ENCODE measurements at regions not wholly inside any gene's neighbourhood (a gene's known extent, or its start where the extent isn't known, plus 50 kb on each side); places are given as distances from the start of the nearest gene placed in this dataset.

DNA sequence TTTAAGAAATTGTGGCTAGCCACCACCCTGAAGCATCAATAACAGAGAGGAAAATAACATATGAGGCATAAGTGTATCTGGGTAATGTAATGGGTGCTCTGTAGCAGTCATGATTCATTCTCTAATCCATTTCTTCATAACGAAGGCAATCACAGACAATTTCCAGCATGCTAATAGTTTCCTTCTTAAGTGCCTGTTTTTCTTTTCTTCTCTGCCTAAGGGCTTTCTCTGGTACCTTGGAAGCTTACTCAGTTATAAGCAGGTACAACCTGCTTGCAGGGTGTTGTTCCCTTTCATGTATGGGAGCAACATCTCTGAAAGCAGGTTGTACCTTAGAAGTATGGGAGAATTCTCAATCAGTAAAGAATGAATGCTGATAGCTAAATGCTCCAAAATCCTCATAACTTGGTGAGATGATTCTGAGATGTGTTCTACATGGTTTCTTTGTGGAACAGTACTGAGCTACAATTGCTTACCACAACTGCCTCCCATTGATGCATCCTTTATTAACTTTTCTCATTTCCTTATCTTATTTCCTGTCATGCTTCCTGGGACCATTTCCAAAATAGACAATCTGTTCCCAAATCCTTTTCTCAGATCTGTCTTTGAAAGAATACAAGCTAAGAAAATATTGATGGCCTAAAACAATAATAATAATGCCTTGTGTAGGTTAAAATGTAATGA is 247.6 kb downstream of the PAPSS1 start:
- TF ChIP-seq, protein P1, sequence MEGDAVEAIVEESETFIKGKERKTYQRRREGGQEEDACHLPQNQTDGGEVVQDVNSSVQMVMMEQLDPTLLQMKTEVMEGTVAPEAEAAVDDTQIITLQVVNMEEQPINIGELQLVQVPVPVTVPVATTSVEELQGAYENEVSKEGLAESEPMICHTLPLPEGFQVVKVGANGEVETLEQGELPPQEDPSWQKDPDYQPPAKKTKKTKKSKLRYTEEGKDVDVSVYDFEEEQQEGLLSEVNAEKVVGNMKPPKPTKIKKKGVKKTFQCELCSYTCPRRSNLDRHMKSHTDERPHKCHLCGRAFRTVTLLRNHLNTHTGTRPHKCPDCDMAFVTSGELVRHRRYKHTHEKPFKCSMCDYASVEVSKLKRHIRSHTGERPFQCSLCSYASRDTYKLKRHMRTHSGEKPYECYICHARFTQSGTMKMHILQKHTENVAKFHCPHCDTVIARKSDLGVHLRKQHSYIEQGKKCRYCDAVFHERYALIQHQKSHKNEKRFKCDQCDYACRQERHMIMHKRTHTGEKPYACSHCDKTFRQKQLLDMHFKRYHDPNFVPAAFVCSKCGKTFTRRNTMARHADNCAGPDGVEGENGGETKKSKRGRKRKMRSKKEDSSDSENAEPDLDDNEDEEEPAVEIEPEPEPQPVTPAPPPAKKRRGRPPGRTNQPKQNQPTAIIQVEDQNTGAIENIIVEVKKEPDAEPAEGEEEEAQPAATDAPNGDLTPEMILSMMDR (IDR thresholded peaks at IDR 0.05), result no peak
- ATAC-seq (ENCODE audit: low FRiP score) (no peak), DNase-seq (ENCODE audit: low spot score) (no peak)

DNA sequence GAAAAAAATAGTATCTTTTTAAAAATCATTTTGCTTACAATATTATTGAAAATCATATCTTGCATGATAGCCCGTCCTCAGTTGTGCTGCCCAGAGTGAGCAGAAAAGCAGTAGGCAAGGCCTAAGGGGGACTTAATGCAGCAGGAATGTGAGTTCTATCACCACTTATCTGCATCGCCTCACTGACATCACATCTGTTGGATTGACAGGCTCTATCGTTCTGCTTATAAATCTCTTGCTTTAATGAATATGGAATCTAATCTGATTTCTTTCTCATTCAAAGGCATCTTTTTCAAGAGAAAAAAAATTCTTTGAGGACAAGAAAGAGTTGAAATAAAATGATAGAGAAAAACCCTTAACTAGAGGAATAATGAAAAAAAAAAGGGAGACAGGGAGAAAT is 249.9 kb downstream of the PAPSS1 start:
- TF ChIP-seq, protein P1 (IDR thresholded peaks at IDR 0.05), result no peak
- DNase-seq (ENCODE audit: low spot score) (no peak), ATAC-seq (ENCODE audit: low FRiP score) (no peak)

DNA sequence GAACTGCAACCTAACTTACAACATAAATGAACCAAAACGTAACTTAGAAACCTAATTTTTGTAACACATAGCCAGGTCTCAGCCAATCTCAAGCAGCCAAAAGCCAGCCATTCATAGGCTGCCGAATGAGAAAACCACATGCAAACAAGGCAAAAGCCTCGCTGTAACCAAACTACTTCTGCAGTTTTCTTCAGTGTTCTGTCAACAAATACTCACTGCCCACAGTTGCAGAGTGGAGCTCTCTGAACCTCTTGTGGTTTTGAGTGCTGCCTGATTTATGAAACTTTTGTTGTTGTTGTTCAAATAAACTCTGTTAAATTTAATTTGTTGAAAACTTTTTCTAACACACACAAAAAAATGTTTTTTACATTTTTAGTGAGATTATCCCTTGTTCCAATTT is 251.2 kb downstream of the PAPSS1 start:
- no peak for DNase-seq (ENCODE audit: low spot score)
- TF ChIP-seq, protein P1 (IDR thresholded peaks at IDR 0.05), result no peak
- no peak for ATAC-seq (ENCODE audit: low FRiP score)

DNA sequence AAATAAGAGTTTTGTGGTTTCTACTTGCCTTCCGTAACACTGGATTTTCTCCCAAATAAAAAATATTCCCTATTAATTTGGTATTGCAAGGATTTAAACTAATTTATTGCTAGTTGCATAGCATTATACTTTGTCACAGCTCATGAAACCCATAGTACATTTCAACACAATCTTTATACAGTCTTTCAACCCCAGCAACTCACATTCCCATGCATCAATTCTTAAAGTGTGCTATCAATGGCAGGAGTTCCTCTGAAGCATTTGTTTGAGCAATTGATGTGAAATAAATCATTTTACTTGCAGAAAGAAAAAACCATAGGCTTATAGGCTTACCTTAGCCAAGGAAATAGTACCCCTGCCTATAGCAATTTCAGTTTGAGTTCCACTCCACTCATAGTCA is 251.9 kb downstream of the PAPSS1 start:
- ATAC-seq (ENCODE audit: low FRiP score), result no peak
- no peak for DNase-seq (ENCODE audit: low spot score)
- TF ChIP-seq, protein P1 (IDR thresholded peaks at IDR 0.05), result no peak

DNA sequence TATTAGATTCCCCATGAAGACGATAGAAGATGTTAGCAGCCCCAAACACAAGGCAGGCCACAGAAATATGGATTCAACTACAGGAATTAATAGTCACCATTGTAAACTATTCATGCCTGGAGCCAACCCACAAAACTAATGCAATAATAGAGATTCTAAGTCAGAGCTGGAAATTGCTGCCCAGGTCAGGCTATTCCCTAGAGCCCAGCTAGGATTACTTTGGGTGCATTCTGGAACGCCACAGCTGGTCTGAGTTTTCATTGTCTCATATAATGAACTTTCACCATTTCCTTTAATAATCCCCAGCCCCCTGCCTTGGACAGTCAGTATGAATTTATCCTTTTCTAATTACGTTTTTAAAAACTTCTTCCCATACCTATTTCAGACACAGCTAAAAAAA is 252.6 kb downstream of the PAPSS1 start:
- DNase-seq (ENCODE audit: low spot score) (no peak), ATAC-seq (ENCODE audit: low FRiP score) (no peak)
- TF ChIP-seq, protein P1 (IDR thresholded peaks at IDR 0.05), result no peak

DNA sequence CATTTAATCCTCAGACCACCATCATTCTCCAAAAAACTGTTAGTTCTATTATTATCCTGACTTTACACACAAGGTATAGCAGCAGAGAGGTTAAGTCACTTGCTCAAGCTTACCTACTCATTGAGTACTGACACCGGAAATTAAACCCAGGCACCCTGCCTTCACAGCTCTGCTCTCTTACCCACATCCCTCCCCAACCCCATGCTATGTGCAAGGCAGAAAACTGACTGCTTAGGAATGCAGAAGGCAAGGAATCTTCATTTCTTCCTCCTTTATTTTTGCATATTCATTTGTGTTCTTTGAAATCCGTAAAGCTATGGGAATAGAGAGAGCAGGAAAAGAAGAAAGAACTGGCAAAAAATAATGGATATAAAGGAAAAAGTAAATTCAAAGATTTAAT is 261.8 kb downstream of the PAPSS1 start:
- ATAC-seq (ENCODE audit: low FRiP score) (no peak), DNase-seq (ENCODE audit: low spot score) (no peak)
- TF ChIP-seq, protein P1 (IDR thresholded peaks at IDR 0.05), result no peak

DNA sequence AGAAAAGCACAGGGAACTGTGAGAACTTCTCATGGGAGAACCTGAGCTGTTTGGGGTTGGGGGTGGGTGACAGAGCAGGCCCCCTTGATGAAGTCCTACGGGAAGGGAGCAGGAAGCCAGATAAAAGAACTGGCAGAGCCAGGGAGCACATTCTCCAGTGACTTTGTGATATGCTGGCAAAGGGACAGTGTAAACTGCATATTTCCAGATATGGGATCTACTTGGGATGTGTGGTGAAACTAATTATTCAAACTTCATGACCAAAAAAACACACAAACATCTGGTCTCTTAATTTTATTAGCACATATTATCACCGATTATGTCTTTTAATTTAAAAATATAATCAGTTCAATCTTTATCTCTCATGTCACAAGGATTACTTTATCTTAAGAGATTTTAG is 266.0 kb downstream of the PAPSS1 start:
- TF ChIP-seq, protein P1 (IDR thresholded peaks at IDR 0.05), result no peak
- no peak for DNase-seq (ENCODE audit: low spot score)
- ATAC-seq (ENCODE audit: low FRiP score), result no peak
